ENCODE measurements at regions not wholly inside any gene's neighbourhood (a gene's known extent, or its start where the extent isn't known, plus 50 kb on each side); places are given as distances from the start of the nearest gene placed in this dataset.

GRCh38 chr3:177440456-177441104, 243.3 kb upstream of the TBL1XR1 start:
- no peak overlapping the region for H3K9ac ChIP-seq (ENCODE audit: low read depth in 1 of 2, low read length in 2 of 2)
- H3K9me3 ChIP-seq (ENCODE audit: control insufficient read depth in 4 of 4, low read length in 3 of 4), result no peaks in the 10 kb centered on the region
- WGBS, result 90% methylated on average over 8 of the region's 8 CpGs
- DNase-seq (ENCODE audit: low spot score), result no peak
- no peak overlapping the region for H3K27ac ChIP-seq (ENCODE audit: low read depth in 1 of 2, low read length in 2 of 2)
- H3K4me1 ChIP-seq (ENCODE audit: control insufficient read depth in 4 of 4, insufficient read depth in 4 of 4, low read length in 3 of 4), result no peaks in the 10 kb centered on the region
- TF ChIP-seq CTCF (IDR thresholded peaks at IDR 0.05; ENCODE audit: low read depth, low read length, missing input control) (no peak), MAX (IDR thresholded peaks at IDR 0.05) (no peak), JUND (IDR thresholded peaks at IDR 0.05) (no peak), FOXA1 (IDR thresholded peaks at IDR 0.05) (no peak), ATF3 (IDR thresholded peaks at IDR 0.05) (no peak), REST (IDR thresholded peaks at IDR 0.05) (no peak), GABPA (IDR thresholded peaks at IDR 0.05 in 1 of 2, conservative IDR thresholded peaks at IDR 0.05 in 1 of 2) (no peak), EGR1 (IDR thresholded peaks at IDR 0.05; ENCODE audit: low read depth in 2 of 2) (no peak), RAD21 (IDR thresholded peaks at IDR 0.05) (no peak), RXRA (IDR thresholded peaks at IDR 0.05) (no peak), NR2F2 (IDR thresholded peaks at IDR 0.05) (no peak), HNF4G (IDR thresholded peaks at IDR 0.05) (no peak), HNF4A (conservative IDR thresholded peaks at IDR 0.05) (no peak), ZBTB33 (IDR thresholded peaks at IDR 0.05) (no peak), FOXA2 (IDR thresholded peaks at IDR 0.05) (no peak), TAF1 (conservative IDR thresholded peaks at IDR 0.05) (no peak), SP1 (IDR thresholded peaks at IDR 0.05) (no peak)
- H3K4me3 ChIP-seq (ENCODE audit: low read depth in 1 of 3, low read length in 3 of 3), result no peak overlapping the region
- no peaks in the 10 kb centered on the region for H3K36me3 ChIP-seq (ENCODE audit: control insufficient read depth in 4 of 4, insufficient read depth in 3 of 4, low read depth in 1 of 4, low read length in 3 of 4)
- no peaks in the 10 kb centered on the region for H3K27me3 ChIP-seq (ENCODE audit: control insufficient read depth in 4 of 4, insufficient read depth in 4 of 4, low read length in 3 of 4)
